Panc1 (cell line): ENCODE measurements at regions not wholly inside any gene's neighbourhood (a gene's known extent, or its start where the extent isn't known, plus 50 kb on each side); places are given as distances from the start of the nearest gene placed in this dataset.

Experiments
- CTCF ChIP-seq: fragments of 450-650 bp; IDR thresholded peaks from 2 replicates; pipeline ENCODE4 v1.5.1; 2017; ENCODE audit warnings: mild to moderate bottlenecking
- POLR2AphosphoS5 ChIP-seq: IDR thresholded peaks from 2 replicates; pipeline ENCODE4 v1.6.1; 2012; ENCODE audit warnings: mild to moderate bottlenecking, low read depth, low read length, moderate library complexity
- REST ChIP-seq, 2 experiments: IDR thresholded peaks; 2 replicates each; pipeline ENCODE4 v1.6.1; 2011 to 2012; ENCODE audit warnings: low read depth in 2 of 2, control low read depth in 1 of 2, low read length in 1 of 2, mild to moderate bottlenecking in 1 of 2, moderate library complexity in 1 of 2; ENCODE audit not compliant: insufficient read depth in 1 of 2

- TF ChIP-seq CTCF (no peak), REST (IDR thresholded peaks at IDR 0.05; ENCODE audit: insufficient read depth in 1 of 2, low read depth in 2 of 2, low read length in 1 of 2) (no peak), POLR2AphosphoS5 (no peak)
These were observed 179.1 kb downstream of the SOD2 start for GRCh38 chr6:159513914-159514313.
